HCEC 1CT (cell line): ENCODE measurements at regions not wholly inside any gene's neighbourhood (a gene's known extent, or its start where the extent isn't known, plus 50 kb on each side); places are given as distances from the start of the nearest gene placed in this dataset.

Source experiments
- DNase-seq: peaks from one replicate; pipeline ENCODE4 v3.0.0-alpha.2; 2017

GRCh38 chr17:45722161-45722560 lies 62.0 kb upstream of the CRHR1 start:
- DNase-seq, result peak; percentile 37

GRCh38 chr17:45729294-45729907 lies 54.7 kb upstream of the CRHR1 start:
- no peak for DNase-seq

- DNase-seq, result no peak
Measured at GRCh38 chr17:45730192-45730591, 53.9 kb upstream of the CRHR1 start.

- no peak for DNase-seq
Measured at GRCh38 chr17:45731459-45731858, 52.7 kb upstream of the CRHR1 start.

GRCh38 chr17:45732926-45733505 lies 51.1 kb upstream of the CRHR1 start:
- no peak for DNase-seq

- no peak for DNase-seq
Measured at GRCh38 chr17:45733781-45734180, 50.3 kb upstream of the CRHR1 start.
